HepG2 (cell line): ENCODE measurements at regions not wholly inside any gene's neighbourhood (a gene's known extent, or its start where the extent isn't known, plus 50 kb on each side); places are given as distances from the start of the nearest gene placed in this dataset.

Source experiments
- ATAC-seq: fragments of 200-7000 bp; cut with Tn5 transposase; 3 replicates; pipeline ENCODE4 v1.9.1; 2020; ENCODE audit warnings: mild to moderate bottlenecking, moderate library complexity
- BruUV-seq: library from RNA; stranded (reverse); fragments of 400-500 nt; replicated peaks from 2 replicates; lab custom pipeline; 2021; lab: Mats Ljungman, UMichigan
- CTCF ChIA-PET: fragments of 300-600 bp; formaldehyde crosslinking; extraction: SDS; loops from one replicate; lab custom pipeline; 2021; ENCODE audit warnings: low total read pairs, inconsistent platforms, low intra/inter-chr PET ratio; lab: Yijun Ruan, JAX
- POLR2A ChIA-PET: fragments of 350-600 bp; sonication (Branson Sonifier 250); formaldehyde crosslinking; loops from one replicate; lab custom pipeline; 2020; ENCODE audit warnings: antibody characterized with exemption, inconsistent platforms; lab: Yijun Ruan, JAX
- DNase-seq: peaks from one replicate; pipeline ENCODE4 v3.0.0-alpha.2; 2015; ENCODE audit warnings: low spot score
- FAIRE-seq: peaks from 3 replicates; lab custom pipeline; 2011; peaks lifted over from hg19 to GRCh38; lab: Jason Lieb, UNC
- H2AFZ ChIP-seq: one replicate; pipeline ENCODE4 v1.6.1; 2011; ENCODE audit warnings: low read length, inconsistent platforms
- H3K27ac ChIP-seq: fragments of 300-600 bp; 3 replicates; pipeline ENCODE4 v1.8.0; 2011; ENCODE audit warnings: mixed run types, mild to moderate bottlenecking, mixed read lengths, low read length, inconsistent platforms; ENCODE audit not compliant: insufficient read depth; ENCODE audit errors: extremely low read length
- H3K27me3 ChIP-seq, 2 experiments: fragments of 200-600 bp in 1 of 2; 2 replicates in 1 of 2; 3 replicates in 1 of 2; pipeline versions ENCODE4 v1.6.0 to v1.8.0; 2011; ENCODE audit warnings: low read length in 2 of 2, mild to moderate bottlenecking in 2 of 2, moderate library complexity in 2 of 2, inconsistent platforms in 1 of 2; ENCODE audit not compliant: insufficient read depth in 2 of 2, control insufficient read depth in 1 of 2
- H3K36me3 ChIP-seq, 2 experiments: fragments of 200-600 bp in 1 of 2; replicated peaks in 1 of 2; 2 replicates in 1 of 2; 3 replicates in 1 of 2; pipeline versions ENCODE4 v1.5.1 to v1.8.0; 2011; ENCODE audit warnings: low read length in 2 of 2, inconsistent platforms in 1 of 2; ENCODE audit not compliant: insufficient read depth in 2 of 2, control insufficient read depth in 1 of 2
- H3K4me1 ChIP-seq: 2 replicates; pipeline ENCODE4 v1.5.1; 2012; ENCODE audit warnings: low read length, inconsistent platforms; ENCODE audit not compliant: insufficient read depth
- H3K4me2 ChIP-seq: 2 replicates; pipeline ENCODE4 v1.6.0; 2011; ENCODE audit warnings: low read depth, low read length, inconsistent platforms
- H3K4me3 ChIP-seq, 3 experiments: fragments of 200-600 bp in 1 of 3; sonication (generic), shearing (Covaris generic) in 1 of 3; replicated peaks in 1 of 3; 2 replicates each; pipeline ENCODE4 v1.5.1; 2011 to 2016; ENCODE audit warnings: low read length in 3 of 3, inconsistent platforms in 2 of 3, low read depth in 2 of 3, mild to moderate bottlenecking in 2 of 3, control low read depth in 1 of 3, mixed read lengths in 1 of 3; ENCODE audit not compliant: insufficient read depth in 1 of 3
- H3K79me2 ChIP-seq: one replicate; pipeline ENCODE4 v1.6.1; 2011; ENCODE audit warnings: low read length, inconsistent platforms; ENCODE audit not compliant: insufficient read depth
- H3K9ac ChIP-seq: 2 replicates; pipeline ENCODE4 v1.6.0; 2011; ENCODE audit warnings: mild to moderate bottlenecking, low read depth, low read length, inconsistent platforms; ENCODE audit not compliant: insufficient read depth
- H3K9me3 ChIP-seq: 2 replicates; pipeline ENCODE4 v1.5.1; 2012; ENCODE audit warnings: mild to moderate bottlenecking, low read length
- H4K20me1 ChIP-seq: 2 replicates; pipeline ENCODE4 v1.6.0; 2011; ENCODE audit warnings: inconsistent platforms, mild to moderate bottlenecking, low read length, moderate library complexity; ENCODE audit not compliant: insufficient read depth
- ATF7 ChIP-seq, 2 experiments: fragments of 450-650 bp in 1 of 2; sonication (generic) in 1 of 2; formaldehyde crosslinking in 1 of 2; IDR thresholded peaks; 2 replicates each; pipeline versions ENCODE4 v1.4.0 to v1.6.1; 2016 to 2020; ENCODE audit warnings: antibody characterized with exemption in 1 of 2, mild to moderate bottlenecking in 1 of 2, missing genetic modification reagents in 1 of 2
- ELF1 ChIP-seq: sonication (generic); formaldehyde crosslinking; IDR thresholded peaks from 2 replicates; pipeline ENCODE4 v1.4.0; 2020; ENCODE audit warnings: missing genetic modification reagents
- ETV6 ChIP-seq: sonication (generic); formaldehyde crosslinking; conservative IDR thresholded peaks from 2 replicates; pipeline ENCODE4 v1.4.0; 2020; ENCODE audit warnings: missing genetic modification reagents
- FOXO4 ChIP-seq: sonication (generic); formaldehyde crosslinking; conservative IDR thresholded peaks from 2 replicates; pipeline ENCODE4 v1.8.1; 2023; ENCODE audit warnings: missing genetic modification reagents
- GFI1 ChIP-seq: sonication (generic); formaldehyde crosslinking; IDR thresholded peaks from 2 replicates; pipeline ENCODE4 v1.5.0; 2020; ENCODE audit warnings: missing genetic modification reagents, mild to moderate bottlenecking, borderline replicate concordance
- MXI1 ChIP-seq: IDR thresholded peaks from 3 replicates; pipeline ENCODE4 v1.6.1; 2012; ENCODE audit warnings: low read depth, low read length, inconsistent platforms, borderline replicate concordance
- MYNN ChIP-seq: sonication (generic); formaldehyde crosslinking; IDR thresholded peaks from 2 replicates; pipeline ENCODE4 v1.4.0; 2020; ENCODE audit warnings: mild to moderate bottlenecking, low read depth, missing genetic modification reagents
- NR0B2 ChIP-seq: sonication (generic); formaldehyde crosslinking; IDR thresholded peaks from 2 replicates; pipeline ENCODE4 v1.4.0; 2020; ENCODE audit warnings: mild to moderate bottlenecking, missing genetic modification reagents
- PCBP1 ChIP-seq: fragments of 200-400 bp; formaldehyde crosslinking; IDR thresholded peaks from 2 replicates; pipeline ENCODE4 v1.6.1; 2017; ENCODE audit warnings: mild to moderate bottlenecking, low read depth, low read length, borderline replicate concordance
- PITX1 ChIP-seq: sonication (generic); formaldehyde crosslinking; IDR thresholded peaks from 2 replicates; pipeline ENCODE4 v1.5.1; 2020; ENCODE audit warnings: mild to moderate bottlenecking, missing genetic modification reagents
- ZNF264 ChIP-seq: sonication (generic); formaldehyde crosslinking; IDR thresholded peaks from 2 replicates; pipeline ENCODE4 v1.4.0; 2020; ENCODE audit warnings: missing genetic modification reagents
- ZNF589 ChIP-seq: sonication (generic); formaldehyde crosslinking; conservative IDR thresholded peaks from 2 replicates; pipeline ENCODE4 v1.8.0; 2022; ENCODE audit warnings: mild to moderate bottlenecking, moderate library complexity, missing genetic modification reagents
- ZNF678 ChIP-seq: sonication (generic); formaldehyde crosslinking; IDR thresholded peaks from 2 replicates; pipeline ENCODE4 v1.4.0; 2020; ENCODE audit warnings: mild to moderate bottlenecking, missing genetic modification reagents
- ZNF768 ChIP-seq: sonication (generic); formaldehyde crosslinking; IDR thresholded peaks from 2 replicates; pipeline ENCODE4 v1.4.0; 2020; ENCODE audit warnings: missing genetic modification reagents
- ZSCAN5A ChIP-seq: sonication (generic); formaldehyde crosslinking; IDR thresholded peaks from 2 replicates; pipeline ENCODE4 v1.8.0; 2022; ENCODE audit warnings: mild to moderate bottlenecking, missing genetic modification reagents, borderline replicate concordance
- WGBS: methylation state at CpG from one replicate; pipeline ENCODE4 v1.1.6; 2017; ENCODE audit warnings: low lambda C conversion rate; 5-methylcytosine and 5-hydroxymethylcytosine counted together
- in situ Hi-C: cut with HindIII; loops from 2 replicates; pipeline ENCODE4 v1.10.0; 2017; ENCODE audit warnings: low pct_unique_long_range_greater_than_20kb; ENCODE audit not compliant: extremely low pct_ligation_motif_present
- intact Hi-C: fragments of 100-400 bp; cut with micrococcal nuclease; formaldehyde crosslinking; loops from one replicate; pipeline ENCODE4 v1.10.0; 2022; ENCODE audit not compliant: unreplicated experiment

GRCh38 chr12:42804928-42805327, 215.4 kb upstream of the PRICKLE1 start:
- ATAC-seq (no peak), DNase-seq (no peak), FAIRE-seq (no peak)
- Histone ChIP-seq H3K9me3 (no peaks in the 10 kb centered on the region), H2AFZ (no peak overlapping the region), H3K27ac (no peak overlapping the region), H3K4me1 (no peaks in the 10 kb centered on the region), H3K4me2 (no peak overlapping the region), H3K4me3 (no peak overlapping the region), H3K36me3 (no peaks in the 10 kb centered on the region), H3K27me3 (no peaks in the 10 kb centered on the region), H3K79me2 (no peaks in the 10 kb centered on the region), H4K20me1 (no peaks in the 10 kb centered on the region), H3K9ac (no peak overlapping the region)
- in situ Hi-C loops = no loop called here
- BruUV-seq = no TSS peak
- intact Hi-C loops = no loop called here
- TF ChIP-seq ELF1 = no peak
- no peak for TF ChIP-seq ETV6 (CRISPR knock-in tag)
- TF ChIP-seq MXI1 = no peak
- TF ChIP-seq NR0B2 (CRISPR knock-in tag) = no peak
- TF ChIP-seq ZNF678 (CRISPR knock-in tag) = no peak
- TF ChIP-seq PITX1 = no peak
- TF ChIP-seq ZNF589 (CRISPR knock-in tag) = no peak
- TF ChIP-seq GFI1 (CRISPR knock-in tag) = no peak
- no peak for TF ChIP-seq PCBP1
- ChIA-PET CTCF (no interaction called here), POLR2A (no interaction called here)
- WGBS = 0% methylated on average over 1 of the region's 2 CpGs

GRCh38 chr12:42802785-42803189, 213.2 kb upstream of the PRICKLE1 start:
- H3K9me3 ChIP-seq = no peaks in the 10 kb centered on the region
- H3K4me2 ChIP-seq = no peak overlapping the region
- no peak overlapping the region for H3K27ac ChIP-seq
- WGBS = 0% methylated on average over 4 of the region's 4 CpGs
- FAIRE-seq (no peak), DNase-seq (no peak), ATAC-seq (no peak)
- H3K79me2 ChIP-seq = no peaks in the 10 kb centered on the region
- no peaks in the 10 kb centered on the region for H3K4me1 ChIP-seq
- intact Hi-C loops (no loop called here), in situ Hi-C loops (no loop called here)
- H2AFZ ChIP-seq = no peak overlapping the region
- H4K20me1 ChIP-seq = no peaks in the 10 kb centered on the region
- ChIA-PET CTCF (no interaction called here), POLR2A (no interaction called here)
- no peaks in the 10 kb centered on the region for H3K36me3 ChIP-seq
- no peaks in the 10 kb centered on the region for H3K27me3 ChIP-seq
- H3K4me3 ChIP-seq = no peak overlapping the region
- no peak overlapping the region for H3K9ac ChIP-seq
- no peak for TF ChIP-seq ZNF768 (CRISPR knock-in tag)
- no peak for TF ChIP-seq ZSCAN5A (CRISPR knock-in tag)
- no peak for TF ChIP-seq ZNF264 (CRISPR knock-in tag)
- TF ChIP-seq MYNN = no peak
- TF ChIP-seq ATF7 (IDR thresholded peaks at IDR 0.05) = peak; percentile 63; the same call in 1 of the 2 replicates
- TF ChIP-seq ATF7 (CRISPR knock-in tag; IDR thresholded peaks at IDR 0.05) = no peak
- no peak for TF ChIP-seq FOXO4 (CRISPR knock-in tag)
- BruUV-seq = no TSS peak
